Upper lobe of left lung (tissue), 6 donors: ENCODE measurements at regions not wholly inside any gene's neighbourhood (a gene's known extent, or its start where the extent isn't known, plus 50 kb on each side); places are given as distances from the start of the nearest gene placed in this dataset.

ENCODE experiments used
- ATAC-seq, 2 donors: fragments of 200-7000 bp; cut with Tn5 transposase; one replicate each; pipeline ENCODE4 v1.9.1; 2022; ENCODE audit warnings: mild to moderate bottlenecking in 2 of 2, moderate library complexity in 2 of 2; ENCODE audit not compliant: low FRiP score in 2 of 2
- DNase-seq, 2 donors: peaks; one replicate each; pipeline ENCODE4 v3.0.0-alpha.2; 2019 to 2020
- H3K27ac ChIP-seq, 4 donors: fragments of 200-600 bp; sonication (generic); one replicate each; pipeline ENCODE4 v1.5.1; 2016 to 2019
- H3K27me3 ChIP-seq, 4 donors: fragments of 200-600 bp; sonication (generic); one replicate each; pipeline ENCODE4 v1.5.1; 2017 to 2019
- H3K36me3 ChIP-seq, 4 donors: fragments of 200-600 bp; sonication (generic); one replicate each; pipeline ENCODE4 v1.5.1; 2016 to 2019
- H3K4me1 ChIP-seq, 4 donors: fragments of 200-600 bp; sonication (generic); one replicate each; pipeline ENCODE4 v1.5.1; 2018 to 2019
- H3K4me3 ChIP-seq, 4 donors: fragments of 200-600 bp; sonication (generic); one replicate each; pipeline ENCODE4 v1.5.1; 2017 to 2019; ENCODE audit warnings: mild to moderate bottlenecking in 2 of 4, moderate library complexity in 1 of 4
- H3K9me3 ChIP-seq, 4 donors: fragments of 200-600 bp; sonication (generic); one replicate each; pipeline ENCODE4 v1.5.1; 2018 to 2019
- EP300 ChIP-seq, 4 donors: sonication (generic); formaldehyde crosslinking; IDR thresholded peaks; one replicate each; pipeline ENCODE4 v1.5.1; 2017; ENCODE audit warnings: antibody characterized with exemption in 4 of 4, control low read depth in 2 of 4
- POLR2A ChIP-seq, 4 donors: fragments of 450-650 bp; IDR thresholded peaks; one replicate each; pipeline ENCODE4 v1.5.1; 2016 to 2017; ENCODE audit warnings: antibody characterized with exemption in 4 of 4, mild to moderate bottlenecking in 2 of 4
- POLR2AphosphoS5 ChIP-seq, 2 donors: sonication (generic); formaldehyde crosslinking; IDR thresholded peaks; one replicate each; pipeline ENCODE4 v1.5.1; 2017; ENCODE audit warnings: antibody characterized with exemption in 2 of 2
- WGBS, 2 donors: methylation state at CpG; one replicate each; pipeline ENCODE4 v1.1.5; 2017 to 2018; 5-methylcytosine and 5-hydroxymethylcytosine counted together
- TF ChIP-seq, protein P1 (sequence below), 6 experiments: fragments of 450-650 bp in 4 of 6; fragments of 200-600 bp in 2 of 6; sonication (generic) in 2 of 6; IDR thresholded peaks; one replicate each; pipeline ENCODE4 v1.5.1; 2016 to 2019; ENCODE audit warnings: antibody characterized with exemption in 6 of 6
- donor health status: DM: no; HTN: no; CAD: no; lungs with moderate emphysema.
- donor health status: DM: no; HTN: yes; CAD: no; lungs with severe emphysema.

DNA sequence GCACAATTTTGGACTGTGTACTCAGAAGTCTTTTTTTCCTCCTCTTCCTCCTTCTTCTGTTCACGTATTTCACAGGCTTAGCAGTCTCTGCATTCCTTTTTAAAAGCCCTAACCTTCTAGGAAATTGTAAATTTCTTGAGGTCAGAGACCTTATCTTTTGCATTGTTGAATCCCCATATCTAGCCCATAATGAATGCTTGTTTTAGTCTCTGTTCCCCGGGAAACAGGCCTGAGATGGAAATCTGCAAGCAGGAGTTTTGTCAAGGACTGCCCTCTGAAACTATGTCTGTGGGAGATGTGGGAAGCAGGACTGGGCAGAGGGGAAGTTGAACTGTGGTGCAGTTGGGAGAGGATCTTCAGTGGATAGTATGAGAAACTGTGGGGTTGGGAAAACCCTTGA is 272.2 kb upstream of the DAB1 start:
- Histone ChIP-seq H3K36me3 (no peaks in the 10 kb centered on the region), H3K9me3 (peaks cover 0 to 10% (median 2%) of the 10 kb centered on the region in 4 donors), H3K4me1 (no peaks in the 10 kb centered on the region), H3K4me3 (no peak overlapping the region), H3K27me3 (no peaks in the 10 kb centered on the region), H3K27ac (no peak overlapping the region)
- DNase-seq: no peak
- WGBS, 2 donors: 41 to 44% methylated on average over 2 of the region's 2 CpGs
- TF ChIP-seq POLR2AphosphoS5 (IDR thresholded peaks at IDR 0.05) (no peak), POLR2A (IDR thresholded peaks at IDR 0.05) (no peak), EP300 (IDR thresholded peaks at IDR 0.05) (no peak)
- TF ChIP-seq, protein P1, sequence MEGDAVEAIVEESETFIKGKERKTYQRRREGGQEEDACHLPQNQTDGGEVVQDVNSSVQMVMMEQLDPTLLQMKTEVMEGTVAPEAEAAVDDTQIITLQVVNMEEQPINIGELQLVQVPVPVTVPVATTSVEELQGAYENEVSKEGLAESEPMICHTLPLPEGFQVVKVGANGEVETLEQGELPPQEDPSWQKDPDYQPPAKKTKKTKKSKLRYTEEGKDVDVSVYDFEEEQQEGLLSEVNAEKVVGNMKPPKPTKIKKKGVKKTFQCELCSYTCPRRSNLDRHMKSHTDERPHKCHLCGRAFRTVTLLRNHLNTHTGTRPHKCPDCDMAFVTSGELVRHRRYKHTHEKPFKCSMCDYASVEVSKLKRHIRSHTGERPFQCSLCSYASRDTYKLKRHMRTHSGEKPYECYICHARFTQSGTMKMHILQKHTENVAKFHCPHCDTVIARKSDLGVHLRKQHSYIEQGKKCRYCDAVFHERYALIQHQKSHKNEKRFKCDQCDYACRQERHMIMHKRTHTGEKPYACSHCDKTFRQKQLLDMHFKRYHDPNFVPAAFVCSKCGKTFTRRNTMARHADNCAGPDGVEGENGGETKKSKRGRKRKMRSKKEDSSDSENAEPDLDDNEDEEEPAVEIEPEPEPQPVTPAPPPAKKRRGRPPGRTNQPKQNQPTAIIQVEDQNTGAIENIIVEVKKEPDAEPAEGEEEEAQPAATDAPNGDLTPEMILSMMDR (IDR thresholded peaks at IDR 0.05): no peak
- no peak for ATAC-seq

DNA sequence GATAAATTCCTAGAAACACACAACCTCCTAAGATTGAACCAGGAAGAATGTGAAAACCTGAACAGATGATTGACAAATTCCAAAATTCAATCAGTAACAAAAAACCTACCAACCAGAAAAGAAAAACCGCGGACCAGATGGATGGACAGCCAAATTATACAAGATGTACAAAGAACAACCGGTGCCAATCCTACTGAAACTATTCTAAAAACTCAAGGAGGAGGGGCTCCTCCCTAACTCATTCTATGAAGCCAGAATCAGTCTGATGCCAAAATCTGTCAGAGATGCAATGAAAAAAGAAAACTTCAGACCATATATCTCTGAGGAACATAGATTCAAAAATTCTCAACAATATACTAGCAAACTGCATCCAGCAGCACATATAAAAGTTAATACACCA is 262.4 kb upstream of the DAB1 start:
- no peak for DNase-seq
- no peak for TF ChIP-seq EP300 (IDR thresholded peaks at IDR 0.05)
- no peak for TF ChIP-seq POLR2AphosphoS5 (IDR thresholded peaks at IDR 0.05)
- TF ChIP-seq, protein P1 (IDR thresholded peaks at IDR 0.05): no peak
- no peak for TF ChIP-seq POLR2A (IDR thresholded peaks at IDR 0.05)
- Histone ChIP-seq H3K4me1 (no peaks in the 10 kb centered on the region), H3K4me3 (no peak overlapping the region), H3K36me3 (no peaks in the 10 kb centered on the region), H3K27ac (no peak overlapping the region), H3K27me3 (no peaks in the 10 kb centered on the region), H3K9me3 (peaks cover 0 to 15% (median 3%) of the 10 kb centered on the region in 4 donors)
- no peak for ATAC-seq
- 92 to 97% methylated on average over 3 of the region's 3 CpGs for WGBS, 2 donors

DNA sequence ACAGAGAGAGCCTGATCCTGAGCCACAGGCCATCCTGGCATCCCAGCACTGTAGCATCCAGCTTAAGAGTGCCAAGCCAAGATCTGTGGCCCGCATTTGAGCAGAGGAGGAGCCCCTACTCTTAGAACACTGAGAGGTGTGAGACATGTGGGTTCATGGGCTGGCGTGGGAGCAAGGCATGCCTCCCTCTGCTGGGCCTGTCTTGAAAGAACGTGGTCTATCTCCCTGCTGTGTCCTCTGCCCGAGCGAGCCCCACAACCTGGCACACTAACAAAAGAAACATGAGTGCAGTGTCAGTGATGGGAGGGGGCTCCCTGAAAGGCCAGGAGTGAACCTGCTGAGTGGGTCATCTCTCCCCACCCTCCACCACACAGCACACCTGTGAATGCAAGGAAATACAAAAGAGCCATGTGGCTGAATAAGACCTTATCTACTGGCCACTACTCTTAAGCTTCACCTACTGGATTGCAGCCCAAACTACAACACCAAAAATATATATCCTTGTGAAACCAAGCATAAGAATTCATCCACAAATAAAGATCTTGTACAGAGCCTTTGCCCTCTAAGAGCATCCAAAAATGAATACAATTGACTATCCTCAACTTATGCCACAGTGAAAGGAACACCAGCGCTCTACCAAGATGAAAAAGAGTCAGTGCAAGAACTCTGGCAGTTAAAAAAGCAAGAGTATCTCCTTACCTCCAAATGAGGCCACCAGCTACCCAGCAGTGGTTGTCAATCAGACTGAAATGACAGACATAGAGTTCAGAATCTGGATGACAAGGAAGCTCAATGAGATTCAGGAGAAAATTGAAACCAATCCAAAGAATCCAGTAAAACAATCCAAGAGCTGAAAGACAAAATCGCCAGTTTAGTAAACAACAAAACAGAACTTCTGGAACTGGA is 259.4 kb upstream of the DAB1 start:
- TF ChIP-seq EP300 (IDR thresholded peaks at IDR 0.05) (no peak), POLR2A (IDR thresholded peaks at IDR 0.05) (no peak), POLR2AphosphoS5 (IDR thresholded peaks at IDR 0.05) (no peak)
- TF ChIP-seq, protein P1 (IDR thresholded peaks at IDR 0.05): no peak

DNA sequence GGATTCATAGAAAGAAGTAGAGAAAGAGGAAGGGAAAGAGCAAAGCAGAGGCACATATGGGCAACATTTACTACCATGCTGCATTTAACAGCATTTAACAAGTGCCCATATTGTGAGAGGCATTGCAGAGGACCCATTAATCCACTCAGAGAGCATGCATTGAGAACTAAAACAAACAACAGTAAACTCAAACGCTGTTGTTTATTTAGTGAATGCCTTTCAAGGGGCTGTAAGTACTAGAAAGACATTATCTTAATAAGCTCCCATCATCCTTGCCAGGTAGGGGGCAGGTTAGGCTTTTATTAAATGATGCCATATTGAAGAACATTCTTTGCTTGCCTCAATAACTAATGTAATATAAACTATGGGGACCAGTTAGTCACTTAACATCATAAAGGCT is 254.3 kb upstream of the DAB1 start:
- 0 to 13% methylated on average over 1 of the region's 1 CpG for WGBS, 2 donors
- no peak for ATAC-seq
- H3K36me3 ChIP-seq: no peaks in the 10 kb centered on the region

More for the DNA sequence above, 259.4 kb upstream of the DAB1 start:
- 62 to 63% methylated on average over 2 to 7 of the region's 7 CpGs for WGBS, 2 donors
- H3K4me1 ChIP-seq: no peaks in the 10 kb centered on the region
- no peaks in the 10 kb centered on the region for H3K36me3 ChIP-seq
- H3K27ac ChIP-seq: no peak overlapping the region
- no peak overlapping the region for H3K4me3 ChIP-seq
- DNase-seq (no peak), ATAC-seq (no peak)
- peaks cover 0 to 11% (median 3%) of the 10 kb centered on the region in 4 donors for H3K9me3 ChIP-seq
- no peaks in the 10 kb centered on the region for H3K27me3 ChIP-seq

More for the DNA sequence above, 254.3 kb upstream of the DAB1 start:
- Histone ChIP-seq H3K9me3 (no peaks in the 10 kb centered on the region), H3K4me3 (no peak overlapping the region), H3K4me1 (no peaks in the 10 kb centered on the region), H3K27ac (no peak overlapping the region), H3K27me3 (no peaks in the 10 kb centered on the region)
- no peak for DNase-seq
- TF ChIP-seq POLR2A (IDR thresholded peaks at IDR 0.05) (no peak), POLR2AphosphoS5 (IDR thresholded peaks at IDR 0.05) (no peak)
- TF ChIP-seq, protein P1 (IDR thresholded peaks at IDR 0.05): no peak
